ENCODE measurements at regions not wholly inside any gene's neighbourhood (a gene's known extent, or its start where the extent isn't known, plus 50 kb on each side); places are given as distances from the start of the nearest gene placed in this dataset.

DNA sequence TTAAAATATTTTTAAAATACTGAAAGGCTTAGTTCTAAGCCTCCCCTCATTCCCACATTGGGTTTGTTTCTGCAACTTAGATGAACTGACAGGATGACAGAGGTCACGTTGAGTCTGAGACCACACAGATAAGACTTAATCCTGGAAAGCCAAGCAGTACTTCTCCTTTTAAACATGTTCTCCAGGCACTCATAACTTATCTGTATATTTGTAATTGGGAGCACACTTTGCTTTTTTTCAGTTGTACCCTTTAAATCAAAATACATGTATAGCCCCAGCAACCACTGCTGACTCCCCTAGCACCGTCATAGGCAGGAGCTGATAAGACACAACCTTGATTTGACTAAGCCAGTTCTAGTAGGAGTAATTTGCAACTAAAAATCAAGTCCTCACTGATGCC is 394.8 kb downstream of the PID1 start (continued):
- TF ChIP-seq, protein P1, sequence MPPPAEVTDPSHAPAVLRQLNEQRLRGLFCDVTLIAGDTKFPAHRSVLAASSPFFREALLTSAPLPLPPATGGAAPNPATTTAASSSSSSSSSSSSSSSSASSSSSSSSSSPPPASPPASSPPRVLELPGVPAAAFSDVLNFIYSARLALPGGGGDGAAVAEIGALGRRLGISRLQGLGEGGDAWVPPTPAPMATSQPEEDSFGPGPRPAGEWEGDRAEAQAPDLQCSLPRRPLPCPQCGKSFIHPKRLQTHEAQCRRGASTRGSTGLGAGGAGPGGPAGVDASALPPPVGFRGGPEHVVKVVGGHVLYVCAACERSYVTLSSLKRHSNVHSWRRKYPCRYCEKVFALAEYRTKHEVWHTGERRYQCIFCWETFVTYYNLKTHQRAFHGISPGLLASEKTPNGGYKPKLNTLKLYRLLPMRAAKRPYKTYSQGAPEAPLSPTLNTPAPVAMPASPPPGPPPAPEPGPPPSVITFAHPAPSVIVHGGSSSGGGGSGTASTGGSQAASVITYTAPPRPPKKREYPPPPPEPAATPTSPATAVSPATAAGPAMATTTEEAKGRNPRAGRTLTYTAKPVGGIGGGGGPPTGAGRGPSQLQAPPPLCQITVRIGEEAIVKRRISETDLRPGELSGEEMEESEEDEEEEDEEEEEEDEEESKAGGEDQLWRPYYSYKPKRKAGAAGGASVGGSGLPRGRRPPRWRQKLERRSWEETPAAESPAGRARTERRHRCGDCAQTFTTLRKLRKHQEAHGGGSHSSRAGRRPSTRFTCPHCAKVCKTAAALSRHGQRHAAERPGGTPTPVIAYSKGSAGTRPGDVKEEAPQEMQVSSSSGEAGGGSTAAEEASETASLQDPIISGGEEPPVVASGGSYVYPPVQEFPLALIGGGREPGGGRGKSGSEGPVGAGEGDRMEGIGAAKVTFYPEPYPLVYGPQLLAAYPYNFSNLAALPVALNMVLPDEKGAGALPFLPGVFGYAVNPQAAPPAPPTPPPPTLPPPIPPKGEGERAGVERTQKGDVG (CRISPR knock-in tag; IDR thresholded peaks at IDR 0.05; ENCODE audit: borderline replicate concordance), result no peak
- no peak for TF ChIP-seq HDAC1 (CRISPR knock-in tag; IDR thresholded peaks at IDR 0.05)
- TF ChIP-seq ZNF629 (CRISPR knock-in tag; conservative IDR thresholded peaks at IDR 0.05), result no peak

DNA sequence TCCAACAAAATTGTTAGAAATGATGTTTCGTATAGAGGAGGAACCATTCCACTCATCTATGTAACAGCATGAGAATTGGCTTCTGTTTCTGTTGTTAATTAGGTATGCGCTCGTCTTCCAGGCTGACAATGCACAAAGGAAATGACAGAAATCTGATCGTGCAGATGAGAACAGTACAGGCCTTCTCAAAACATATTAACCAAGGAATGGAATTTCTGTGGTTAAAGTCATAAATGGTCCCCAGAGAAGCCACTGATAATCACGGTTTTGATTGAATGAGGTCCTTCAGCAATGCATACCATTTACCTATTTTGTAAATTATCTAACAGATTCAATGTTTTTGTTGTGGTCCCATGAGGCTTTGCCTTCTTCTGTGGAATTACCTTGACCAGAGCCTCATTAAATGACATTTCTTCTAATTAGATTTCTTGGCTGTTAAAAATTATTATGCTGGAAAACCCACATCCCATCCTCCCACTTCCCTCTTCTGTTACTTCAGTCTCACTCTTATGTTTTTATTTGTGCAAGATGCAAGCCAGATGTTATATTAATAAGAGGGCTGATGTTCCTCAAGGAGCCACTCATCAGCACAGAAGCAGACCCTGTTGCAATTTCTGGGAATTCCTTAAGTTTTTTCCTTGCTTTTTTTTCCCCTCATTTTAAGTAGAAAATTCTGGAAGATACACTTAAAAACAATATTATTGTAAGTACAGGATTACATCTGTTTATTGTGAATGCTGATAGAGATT is 395.8 kb downstream of the PID1 start:
- H3K79me2 ChIP-seq (ENCODE audit: insufficient read depth, low read length), result no peaks in the 10 kb centered on the region
- no peak overlapping the region for H2AFZ ChIP-seq (ENCODE audit: low read length)
- H3K9ac ChIP-seq (ENCODE audit: insufficient read depth, low read depth, low read length), result no peak overlapping the region
- in situ Hi-C loops (cut with HindIII; ENCODE audit: extremely low pct_ligation_motif_present, low pct_unique_long_range_greater_than_20kb), result no loop called here
- DNase-seq (ENCODE audit: low spot score) (no peak), FAIRE-seq (no peak), ATAC-seq (no peak)
- POLR2A ChIA-PET, result no interaction called here
- no peak overlapping the region; a peak in 1 of 6 replicates for H3K4me3 ChIP-seq (replicated peaks in 1 of 3; ENCODE audit: insufficient read depth in 1 of 3, low read depth in 2 of 3, low read length in 3 of 3)
- H3K4me2 ChIP-seq (ENCODE audit: low read depth, low read length), result no peak overlapping the region
- H3K36me3 ChIP-seq (replicated peaks in 1 of 2; ENCODE audit: control insufficient read depth in 1 of 2, insufficient read depth in 2 of 2, low read length in 2 of 2), result no peaks in the 10 kb centered on the region
- WGBS (ENCODE audit: low lambda C conversion rate), result 25% methylated on average over 5 of the region's 5 CpGs
- H3K4me1 ChIP-seq (ENCODE audit: insufficient read depth, low read length), result no peaks in the 10 kb centered on the region
- intact Hi-C loops (cut with micrococcal nuclease; ENCODE audit: unreplicated experiment), result no loop called here
- no TSS peak for BruUV-seq (replicated peaks)
- H3K27ac ChIP-seq (ENCODE audit: extremely low read length, insufficient read depth, low read length), result no peak overlapping the region
- H3K27me3 ChIP-seq (ENCODE audit: control insufficient read depth in 1 of 2, insufficient read depth in 2 of 2, low read length in 2 of 2), result no peaks in the 10 kb centered on the region
- no peaks in the 10 kb centered on the region for H4K20me1 ChIP-seq (ENCODE audit: insufficient read depth, low read length)
- CTCF ChIA-PET (ENCODE audit: low intra/inter-chr PET ratio, low total read pairs), result no interaction called here
- peaks cover 94% of the 10 kb centered on the region for H3K9me3 ChIP-seq (ENCODE audit: low read length)
- TF ChIP-seq ZNF256 (CRISPR knock-in tag; conservative IDR thresholded peaks at IDR 0.05) (no peak), ZNF343 (CRISPR knock-in tag; IDR thresholded peaks at IDR 0.05) (no peak), ZNF790 (CRISPR knock-in tag; IDR thresholded peaks at IDR 0.05; ENCODE audit: borderline replicate concordance) (no peak), ZNF160 (CRISPR knock-in tag; IDR thresholded peaks at IDR 0.05) (no peak), ZNF350 (CRISPR knock-in tag; IDR thresholded peaks at IDR 0.05; ENCODE audit: borderline replicate concordance, low read depth) (no peak), WIZ (CRISPR knock-in tag; IDR thresholded peaks at IDR 0.05) (no peak), PPARG (CRISPR knock-in tag; conservative IDR thresholded peaks at IDR 0.05) (no peak)
- TF ChIP-seq, protein P2, sequence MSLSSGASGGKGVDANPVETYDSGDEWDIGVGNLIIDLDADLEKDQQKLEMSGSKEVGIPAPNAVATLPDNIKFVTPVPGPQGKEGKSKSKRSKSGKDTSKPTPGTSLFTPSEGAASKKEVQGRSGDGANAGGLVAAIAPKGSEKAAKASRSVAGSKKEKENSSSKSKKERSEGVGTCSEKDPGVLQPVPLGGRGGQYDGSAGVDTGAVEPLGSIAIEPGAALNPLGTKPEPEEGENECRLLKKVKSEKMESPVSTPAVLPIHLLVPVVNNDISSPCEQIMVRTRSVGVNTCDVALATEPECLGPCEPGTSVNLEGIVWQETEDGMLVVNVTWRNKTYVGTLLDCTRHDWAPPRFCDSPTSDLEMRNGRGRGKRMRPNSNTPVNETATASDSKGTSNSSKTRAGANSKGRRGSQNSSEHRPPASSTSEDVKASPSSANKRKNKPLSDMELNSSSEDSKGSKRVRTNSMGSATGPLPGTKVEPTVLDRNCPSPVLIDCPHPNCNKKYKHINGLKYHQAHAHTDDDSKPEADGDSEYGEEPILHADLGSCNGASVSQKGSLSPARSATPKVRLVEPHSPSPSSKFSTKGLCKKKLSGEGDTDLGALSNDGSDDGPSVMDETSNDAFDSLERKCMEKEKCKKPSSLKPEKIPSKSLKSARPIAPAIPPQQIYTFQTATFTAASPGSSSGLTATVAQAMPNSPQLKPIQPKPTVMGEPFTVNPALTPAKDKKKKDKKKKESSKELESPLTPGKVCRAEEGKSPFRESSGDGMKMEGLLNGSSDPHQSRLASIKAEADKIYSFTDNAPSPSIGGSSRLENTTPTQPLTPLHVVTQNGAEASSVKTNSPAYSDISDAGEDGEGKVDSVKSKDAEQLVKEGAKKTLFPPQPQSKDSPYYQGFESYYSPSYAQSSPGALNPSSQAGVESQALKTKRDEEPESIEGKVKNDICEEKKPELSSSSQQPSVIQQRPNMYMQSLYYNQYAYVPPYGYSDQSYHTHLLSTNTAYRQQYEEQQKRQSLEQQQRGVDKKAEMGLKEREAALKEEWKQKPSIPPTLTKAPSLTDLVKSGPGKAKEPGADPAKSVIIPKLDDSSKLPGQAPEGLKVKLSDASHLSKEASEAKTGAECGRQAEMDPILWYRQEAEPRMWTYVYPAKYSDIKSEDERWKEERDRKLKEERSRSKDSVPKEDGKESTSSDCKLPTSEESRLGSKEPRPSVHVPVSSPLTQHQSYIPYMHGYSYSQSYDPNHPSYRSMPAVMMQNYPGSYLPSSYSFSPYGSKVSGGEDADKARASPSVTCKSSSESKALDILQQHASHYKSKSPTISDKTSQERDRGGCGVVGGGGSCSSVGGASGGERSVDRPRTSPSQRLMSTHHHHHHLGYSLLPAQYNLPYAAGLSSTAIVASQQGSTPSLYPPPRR (CRISPR knock-in tag; IDR thresholded peaks at IDR 0.05; ENCODE audit: borderline replicate concordance), result no peak
- TF ChIP-seq, protein P3, sequence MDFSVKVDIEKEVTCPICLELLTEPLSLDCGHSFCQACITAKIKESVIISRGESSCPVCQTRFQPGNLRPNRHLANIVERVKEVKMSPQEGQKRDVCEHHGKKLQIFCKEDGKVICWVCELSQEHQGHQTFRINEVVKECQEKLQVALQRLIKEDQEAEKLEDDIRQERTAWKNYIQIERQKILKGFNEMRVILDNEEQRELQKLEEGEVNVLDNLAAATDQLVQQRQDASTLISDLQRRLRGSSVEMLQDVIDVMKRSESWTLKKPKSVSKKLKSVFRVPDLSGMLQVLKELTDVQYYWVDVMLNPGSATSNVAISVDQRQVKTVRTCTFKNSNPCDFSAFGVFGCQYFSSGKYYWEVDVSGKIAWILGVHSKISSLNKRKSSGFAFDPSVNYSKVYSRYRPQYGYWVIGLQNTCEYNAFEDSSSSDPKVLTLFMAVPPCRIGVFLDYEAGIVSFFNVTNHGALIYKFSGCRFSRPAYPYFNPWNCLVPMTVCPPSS (IDR thresholded peaks at IDR 0.05), result no peak
- TF ChIP-seq, protein P4, sequence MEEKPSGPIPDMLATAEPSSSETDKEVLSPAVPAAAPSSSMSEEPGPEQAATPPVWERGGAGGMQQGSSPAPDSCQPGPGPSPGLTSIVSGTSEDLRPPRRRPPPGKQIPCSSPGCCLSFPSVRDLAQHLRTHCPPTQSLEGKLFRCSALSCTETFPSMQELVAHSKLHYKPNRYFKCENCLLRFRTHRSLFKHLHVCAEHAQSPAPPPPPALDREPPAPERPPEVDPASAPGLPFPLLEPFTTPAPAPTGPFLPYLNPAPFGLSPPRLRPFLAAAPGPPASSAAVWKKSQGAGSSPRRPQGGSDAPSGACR (CRISPR knock-in tag; IDR thresholded peaks at IDR 0.05), result no peak

Data from HepG2 (cell line).